ENCODE measurements at regions not wholly inside any gene's neighbourhood (a gene's known extent, or its start where the extent isn't known, plus 50 kb on each side); places are given as distances from the start of the nearest gene placed in this dataset.

DNA sequence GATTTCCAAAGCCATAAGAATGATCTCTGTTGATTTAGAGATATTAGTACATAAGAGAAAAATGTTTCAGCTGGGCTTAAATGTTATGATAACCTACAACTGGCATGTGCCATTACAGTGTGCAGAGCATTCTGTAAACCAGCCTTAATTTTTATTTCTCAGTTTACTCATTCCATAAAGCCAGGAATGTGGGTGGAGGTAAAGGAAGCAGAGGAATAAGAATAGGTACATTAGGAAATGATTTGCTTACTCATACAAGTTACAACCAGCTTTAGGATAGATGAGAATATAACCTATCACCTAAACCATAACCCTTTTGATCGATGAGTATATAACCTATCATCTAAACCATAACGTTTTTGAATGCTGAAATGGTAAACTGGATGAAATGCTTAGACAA, 1394.7 kb upstream of the ACVR2A start:
- H3K4me1 ChIP-seq (ENCODE audit: control insufficient read depth in 1 of 2, insufficient read depth in 2 of 2, low read length in 2 of 2), result no peaks in the 10 kb centered on the region
- no peak overlapping the region for H3K27ac ChIP-seq (ENCODE audit: low read length)
- H3K27me3 ChIP-seq (ENCODE audit: low read depth, low read length), result no peaks in the 10 kb centered on the region
- no peaks in the 10 kb centered on the region for H3K9me3 ChIP-seq (ENCODE audit: control insufficient read depth in 1 of 2, low read length in 2 of 2)
- no peaks in the 10 kb centered on the region for H3K36me3 ChIP-seq (ENCODE audit: control insufficient read depth in 1 of 2, insufficient read depth in 2 of 2, low read length in 2 of 2)
- no peak overlapping the region for H3K4me3 ChIP-seq (ENCODE audit: low read depth in 1 of 2, low read length in 2 of 2)

GRCh38 chr2:146444987-146445386, 1399.8 kb upstream of the ACVR2A start:
- Histone ChIP-seq H3K9me3 (ENCODE audit: control insufficient read depth in 1 of 2, low read length in 2 of 2) (no peaks in the 10 kb centered on the region), H3K27ac (ENCODE audit: low read length) (no peak overlapping the region), H3K36me3 (ENCODE audit: control insufficient read depth in 1 of 2, insufficient read depth in 2 of 2, low read length in 2 of 2) (no peaks in the 10 kb centered on the region), H3K4me3 (ENCODE audit: low read depth in 1 of 2, low read length in 2 of 2) (no peak overlapping the region), H3K4me1 (ENCODE audit: control insufficient read depth in 1 of 2, insufficient read depth in 2 of 2, low read length in 2 of 2) (no peaks in the 10 kb centered on the region), H3K27me3 (ENCODE audit: low read depth, low read length) (no peaks in the 10 kb centered on the region)

DNA sequence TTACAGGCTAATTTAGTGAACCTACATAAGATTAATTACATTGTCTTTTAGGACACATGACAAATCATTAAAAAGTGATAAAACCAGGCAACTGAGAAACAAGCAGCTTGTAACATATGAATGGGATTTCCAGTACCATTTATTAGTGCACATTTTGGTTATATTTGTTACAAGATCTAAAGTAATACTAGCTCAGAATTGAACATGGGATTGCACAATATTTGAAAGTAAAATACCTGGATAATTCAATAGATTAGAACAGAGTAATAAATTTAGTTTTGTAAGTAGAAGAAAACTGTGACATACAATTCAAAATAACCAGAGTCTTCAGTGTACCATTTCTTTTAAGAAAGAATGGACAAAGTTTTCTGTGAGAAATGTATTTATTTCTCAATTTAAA, 1400.7 kb upstream of the ACVR2A start:
- Histone ChIP-seq H3K36me3 (ENCODE audit: control insufficient read depth in 1 of 2, insufficient read depth in 2 of 2, low read length in 2 of 2) (no peaks in the 10 kb centered on the region), H3K4me3 (ENCODE audit: low read depth in 1 of 2, low read length in 2 of 2) (no peak overlapping the region), H3K27me3 (ENCODE audit: low read depth, low read length) (no peaks in the 10 kb centered on the region), H3K27ac (ENCODE audit: low read length) (no peak overlapping the region), H3K9me3 (ENCODE audit: control insufficient read depth in 1 of 2, low read length in 2 of 2) (no peaks in the 10 kb centered on the region), H3K4me1 (ENCODE audit: control insufficient read depth in 1 of 2, insufficient read depth in 2 of 2, low read length in 2 of 2) (no peaks in the 10 kb centered on the region)

DNA sequence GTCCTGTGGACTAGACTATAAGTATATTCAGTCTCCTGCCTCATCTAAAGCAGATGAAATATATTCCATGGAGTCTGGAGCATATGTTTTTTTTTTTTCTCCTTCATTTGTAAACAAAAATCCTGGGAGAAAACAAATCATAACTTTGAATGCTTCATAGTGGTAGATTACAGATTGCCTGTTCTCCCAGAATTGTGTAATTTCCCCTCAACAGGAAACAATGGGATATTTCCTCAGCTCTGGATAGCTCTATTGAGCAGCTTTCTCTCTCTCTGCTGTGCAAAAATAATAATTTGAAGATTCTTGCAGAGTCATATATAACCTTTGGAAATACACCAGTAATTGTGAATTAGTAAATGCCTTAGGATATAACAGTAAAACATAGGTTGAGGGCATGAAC, 1406.6 kb upstream of the ACVR2A start:
- Histone ChIP-seq H3K4me3 (ENCODE audit: low read depth in 1 of 2, low read length in 2 of 2) (no peak overlapping the region), H3K9me3 (ENCODE audit: control insufficient read depth in 1 of 2, low read length in 2 of 2) (no peaks in the 10 kb centered on the region), H3K36me3 (ENCODE audit: control insufficient read depth in 1 of 2, insufficient read depth in 2 of 2, low read length in 2 of 2) (no peaks in the 10 kb centered on the region), H3K4me1 (ENCODE audit: control insufficient read depth in 1 of 2, insufficient read depth in 2 of 2, low read length in 2 of 2) (peaks cover 0 to 4% of the 10 kb centered on the region in 2 donors), H3K27me3 (ENCODE audit: low read depth, low read length) (no peaks in the 10 kb centered on the region), H3K27ac (ENCODE audit: low read length) (no peak overlapping the region)

DNA sequence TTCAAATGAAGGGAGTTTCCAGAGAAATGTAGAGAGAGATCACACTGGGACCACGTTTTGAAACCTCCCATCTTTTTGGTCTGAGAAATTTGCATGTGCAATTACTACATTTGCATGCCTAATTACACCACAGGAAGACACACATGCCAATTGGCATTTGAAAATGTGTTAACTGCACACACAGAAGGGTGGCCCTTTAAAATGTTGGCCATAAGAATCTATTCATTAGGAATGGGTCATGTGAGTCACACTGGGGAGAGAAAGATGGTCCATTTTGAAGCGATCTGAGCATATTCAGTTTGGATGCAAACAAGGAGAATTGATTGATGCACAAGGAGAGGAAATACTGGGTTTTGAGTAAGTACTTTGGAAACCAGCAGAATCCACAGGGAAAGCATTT, 1407.1 kb upstream of the ACVR2A start:
- Histone ChIP-seq H3K9me3 (ENCODE audit: control insufficient read depth in 1 of 2, low read length in 2 of 2) (no peaks in the 10 kb centered on the region), H3K4me1 (ENCODE audit: control insufficient read depth in 1 of 2, insufficient read depth in 2 of 2, low read length in 2 of 2) (peaks cover 0 to 4% of the 10 kb centered on the region in 2 donors), H3K27me3 (ENCODE audit: low read depth, low read length) (no peaks in the 10 kb centered on the region), H3K27ac (ENCODE audit: low read length) (no peak overlapping the region), H3K4me3 (ENCODE audit: low read depth in 1 of 2, low read length in 2 of 2) (no peak overlapping the region), H3K36me3 (ENCODE audit: control insufficient read depth in 1 of 2, insufficient read depth in 2 of 2, low read length in 2 of 2) (no peaks in the 10 kb centered on the region)

DNA sequence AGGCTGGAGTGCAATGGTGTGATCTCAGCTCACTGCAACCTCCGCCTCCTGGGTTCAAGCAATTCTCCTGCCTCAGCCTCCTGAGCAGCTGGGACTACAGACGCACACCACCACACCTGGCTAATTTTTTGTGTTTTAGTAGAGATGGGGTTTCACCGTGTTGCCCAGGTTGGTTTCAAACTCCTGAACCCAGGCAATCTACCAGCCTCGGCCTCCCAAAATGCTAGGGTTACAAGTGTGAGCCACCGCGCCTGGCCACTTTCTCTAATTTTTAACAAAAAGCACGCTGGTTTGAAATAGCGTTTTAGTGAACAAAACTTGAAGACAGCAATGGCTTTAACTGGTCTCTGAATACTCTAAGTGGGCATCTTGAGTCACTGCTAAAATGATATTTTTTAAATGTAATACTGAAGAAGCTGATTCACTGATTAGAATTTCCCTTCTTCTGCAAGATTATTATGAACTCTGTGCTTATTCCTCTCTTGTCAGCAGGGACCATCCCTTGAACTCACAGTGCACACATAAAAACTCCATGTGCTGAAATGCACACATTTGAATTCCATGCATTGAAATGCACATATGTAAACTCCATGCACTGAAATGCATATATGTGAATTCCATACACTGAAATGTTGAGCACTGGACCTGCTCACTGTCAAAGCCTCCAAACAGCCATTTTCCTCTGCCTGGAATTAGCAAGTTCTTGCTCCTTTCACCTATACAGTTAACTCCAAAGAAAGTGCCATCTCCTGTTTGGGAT, 1411.5 kb upstream of the ACVR2A start:
- Histone ChIP-seq H3K27ac (ENCODE audit: low read length) (no peak overlapping the region), H3K9me3 (ENCODE audit: control insufficient read depth in 1 of 2, low read length in 2 of 2) (no peaks in the 10 kb centered on the region), H3K4me1 (ENCODE audit: control insufficient read depth in 1 of 2, insufficient read depth in 2 of 2, low read length in 2 of 2) (peaks cover 0 to 4% of the 10 kb centered on the region in 2 donors), H3K4me3 (ENCODE audit: low read depth in 1 of 2, low read length in 2 of 2) (no peak overlapping the region), H3K27me3 (ENCODE audit: low read depth, low read length) (no peaks in the 10 kb centered on the region), H3K36me3 (ENCODE audit: control insufficient read depth in 1 of 2, insufficient read depth in 2 of 2, low read length in 2 of 2) (no peaks in the 10 kb centered on the region)

GRCh38 chr2:146429366-146429765, 1415.5 kb upstream of the ACVR2A start:
- Histone ChIP-seq H3K9me3 (ENCODE audit: control insufficient read depth in 1 of 2, low read length in 2 of 2) (no peaks in the 10 kb centered on the region), H3K4me3 (ENCODE audit: low read depth in 1 of 2, low read length in 2 of 2) (no peak overlapping the region), H3K27me3 (ENCODE audit: low read depth, low read length) (no peaks in the 10 kb centered on the region), H3K27ac (ENCODE audit: low read length) (no peak overlapping the region), H3K36me3 (ENCODE audit: control insufficient read depth in 1 of 2, insufficient read depth in 2 of 2, low read length in 2 of 2) (no peaks in the 10 kb centered on the region), H3K4me1 (ENCODE audit: control insufficient read depth in 1 of 2, insufficient read depth in 2 of 2, low read length in 2 of 2) (no peaks in the 10 kb centered on the region)

GRCh38 chr2:146417942-146418341, 1426.9 kb upstream of the ACVR2A start:
- Histone ChIP-seq H3K9me3 (ENCODE audit: control insufficient read depth in 1 of 2, low read length in 2 of 2) (no peaks in the 10 kb centered on the region), H3K36me3 (ENCODE audit: control insufficient read depth in 1 of 2, insufficient read depth in 2 of 2, low read length in 2 of 2) (no peaks in the 10 kb centered on the region), H3K27ac (ENCODE audit: low read length) (no peak overlapping the region), H3K4me1 (ENCODE audit: control insufficient read depth in 1 of 2, insufficient read depth in 2 of 2, low read length in 2 of 2) (no peaks in the 10 kb centered on the region), H3K27me3 (ENCODE audit: low read depth, low read length) (no peaks in the 10 kb centered on the region), H3K4me3 (ENCODE audit: low read depth in 1 of 2, low read length in 2 of 2) (no peak overlapping the region)

GRCh38 chr2:146415291-146415690, 1429.5 kb upstream of the ACVR2A start:
- Histone ChIP-seq H3K27me3 (ENCODE audit: low read depth, low read length) (no peaks in the 10 kb centered on the region), H3K9me3 (ENCODE audit: control insufficient read depth in 1 of 2, low read length in 2 of 2) (peaks cover 0 to 2% of the 10 kb centered on the region in 2 donors), H3K36me3 (ENCODE audit: control insufficient read depth in 1 of 2, insufficient read depth in 2 of 2, low read length in 2 of 2) (no peaks in the 10 kb centered on the region), H3K4me1 (ENCODE audit: control insufficient read depth in 1 of 2, insufficient read depth in 2 of 2, low read length in 2 of 2) (no peaks in the 10 kb centered on the region), H3K4me3 (ENCODE audit: low read depth in 1 of 2, low read length in 2 of 2) (no peak overlapping the region), H3K27ac (ENCODE audit: low read length) (no peak overlapping the region)

- no peaks in the 10 kb centered on the region for H3K4me1 ChIP-seq (ENCODE audit: control insufficient read depth in 1 of 2, insufficient read depth in 2 of 2, low read length in 2 of 2)
- H3K9me3 ChIP-seq (ENCODE audit: control insufficient read depth in 1 of 2, low read length in 2 of 2), result peaks cover 0 to 2% of the 10 kb centered on the region in 2 donors
- no peak overlapping the region for H3K27ac ChIP-seq (ENCODE audit: low read length)
- H3K36me3 ChIP-seq (ENCODE audit: control insufficient read depth in 1 of 2, insufficient read depth in 2 of 2, low read length in 2 of 2), result no peaks in the 10 kb centered on the region
- H3K27me3 ChIP-seq (ENCODE audit: low read depth, low read length), result no peaks in the 10 kb centered on the region
- no peak overlapping the region for H3K4me3 ChIP-seq (ENCODE audit: low read depth in 1 of 2, low read length in 2 of 2)
These were observed 1430.4 kb upstream of the ACVR2A start for GRCh38 chr2:146414456-146414855.

- H3K27ac ChIP-seq (ENCODE audit: low read length), result no peak overlapping the region
- no peaks in the 10 kb centered on the region for H3K36me3 ChIP-seq (ENCODE audit: control insufficient read depth in 1 of 2, insufficient read depth in 2 of 2, low read length in 2 of 2)
- no peaks in the 10 kb centered on the region for H3K4me1 ChIP-seq (ENCODE audit: control insufficient read depth in 1 of 2, insufficient read depth in 2 of 2, low read length in 2 of 2)
- H3K4me3 ChIP-seq (ENCODE audit: low read depth in 1 of 2, low read length in 2 of 2), result no peak overlapping the region
- H3K27me3 ChIP-seq (ENCODE audit: low read depth, low read length), result no peaks in the 10 kb centered on the region
- H3K9me3 ChIP-seq (ENCODE audit: control insufficient read depth in 1 of 2, low read length in 2 of 2), result peaks cover 0 to 2% of the 10 kb centered on the region in 2 donors
These were observed 1431.7 kb upstream of the ACVR2A start for GRCh38 chr2:146413086-146413610.

DNA sequence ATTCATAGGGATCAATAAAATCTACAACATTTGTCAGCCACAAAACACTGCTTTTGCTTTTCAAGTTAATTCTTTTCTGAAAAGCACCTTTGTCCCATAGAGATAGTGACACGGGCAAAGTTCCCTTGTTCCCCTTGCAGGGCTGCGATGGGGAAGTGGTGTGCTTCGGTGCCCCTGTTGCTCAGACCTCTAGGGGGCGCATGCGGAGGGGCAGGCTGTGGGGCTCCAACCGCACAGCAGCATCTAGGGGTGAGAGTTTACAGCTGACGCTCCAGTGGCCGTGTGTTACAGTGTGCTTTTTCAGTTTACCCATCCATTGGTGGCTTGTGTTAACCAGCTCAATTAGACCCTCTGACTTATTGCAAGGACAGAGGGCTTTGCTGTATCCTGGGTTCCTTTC, 1432.2 kb upstream of the ACVR2A start:
- Histone ChIP-seq H3K27me3 (ENCODE audit: low read depth, low read length) (no peaks in the 10 kb centered on the region), H3K36me3 (ENCODE audit: control insufficient read depth in 1 of 2, insufficient read depth in 2 of 2, low read length in 2 of 2) (no peaks in the 10 kb centered on the region), H3K9me3 (ENCODE audit: control insufficient read depth in 1 of 2, low read length in 2 of 2) (peaks cover 0 to 2% of the 10 kb centered on the region in 2 donors), H3K4me1 (ENCODE audit: control insufficient read depth in 1 of 2, insufficient read depth in 2 of 2, low read length in 2 of 2) (no peaks in the 10 kb centered on the region), H3K27ac (ENCODE audit: low read length) (no peak overlapping the region), H3K4me3 (ENCODE audit: low read depth in 1 of 2, low read length in 2 of 2) (no peak overlapping the region)

Measured in muscle layer of duodenum (tissue), 2 donors.